Immature natural killer cell (primary cell): ENCODE measurements at regions not wholly inside any gene's neighbourhood (a gene's known extent, or its start where the extent isn't known, plus 50 kb on each side); places are given as distances from the start of the nearest gene placed in this dataset.
A peak's percentile ranks its signal among the peaks of the same experiment; 100 is the strongest.

ENCODE experiments used
- DNase-seq, 3 donors: peaks; one replicate each; pipeline ENCODE4 v3.0.0; 2022; ENCODE audit warnings: mixed read lengths in 1 of 3
- H3K27ac Mint-ChIP-seq, 6 donors: one replicate each; pipeline ENCODE4 v1.8.0; 2020; ENCODE audit warnings: mixed read lengths in 6 of 6, mild to moderate bottlenecking in 5 of 6, inconsistent platforms in 4 of 6, moderate library complexity in 3 of 6
- H3K27me3 Mint-ChIP-seq, 3 donors: one replicate each; pipeline ENCODE4 v1.8.0; 2020 to 2021; ENCODE audit warnings: low read depth in 3 of 3, mild to moderate bottlenecking in 3 of 3, mixed read lengths in 3 of 3, moderate library complexity in 3 of 3, inconsistent platforms in 1 of 3
- H3K36me3 Mint-ChIP-seq, 3 donors: one replicate each; pipeline ENCODE4 v1.8.0; 2020; ENCODE audit warnings: mixed read lengths in 3 of 3, inconsistent platforms in 2 of 3, mild to moderate bottlenecking in 2 of 3
- H3K4me1 Mint-ChIP-seq, 2 donors: one replicate each; pipeline ENCODE4 v1.8.0; 2020; ENCODE audit warnings: inconsistent platforms in 2 of 2, mild to moderate bottlenecking in 2 of 2, mixed read lengths in 2 of 2, moderate library complexity in 1 of 2
- H3K4me3 Mint-ChIP-seq, 5 donors: one replicate each; pipeline ENCODE4 v1.8.0; 2020; ENCODE audit warnings: mild to moderate bottlenecking in 5 of 5, mixed read lengths in 5 of 5, inconsistent platforms in 3 of 5, moderate library complexity in 3 of 5
- H3K9me3 Mint-ChIP-seq, 6 donors: one replicate each; pipeline ENCODE4 v1.8.0; 2020; ENCODE audit warnings: mild to moderate bottlenecking in 6 of 6, mixed read lengths in 6 of 6, inconsistent platforms in 4 of 6, moderate library complexity in 3 of 6

GRCh38 chr18:45496741-45497140 lies 118.5 kb upstream of the SLC14A2 start:
- H3K27me3 Mint-ChIP-seq, result peaks cover 0 to 8% (median 0%) of the 10 kb centered on the region in 3 donors
- no peaks in the 10 kb centered on the region for H3K4me1 Mint-ChIP-seq
- no peak overlapping the region for H3K4me3 Mint-ChIP-seq
- no peak overlapping the region for H3K27ac Mint-ChIP-seq
- H3K9me3 Mint-ChIP-seq, result no peaks in the 10 kb centered on the region
- no peaks in the 10 kb centered on the region for H3K36me3 Mint-ChIP-seq
- no peak for DNase-seq

GRCh38 chr18:45497595-45498286 lies 117.5 kb upstream of the SLC14A2 start:
- H3K4me3 Mint-ChIP-seq, result no peak overlapping the region
- no peak overlapping the region for H3K27ac Mint-ChIP-seq
- H3K36me3 Mint-ChIP-seq, result no peaks in the 10 kb centered on the region
- no peak for DNase-seq
- no peaks in the 10 kb centered on the region for H3K9me3 Mint-ChIP-seq
- H3K4me1 Mint-ChIP-seq, result no peaks in the 10 kb centered on the region
- H3K27me3 Mint-ChIP-seq, result peaks cover 0 to 8% (median 0%) of the 10 kb centered on the region in 3 donors

GRCh38 chr18:45498287-45498658 lies 117.0 kb upstream of the SLC14A2 start:
- DNase-seq, result no peak
- no peaks in the 10 kb centered on the region for H3K36me3 Mint-ChIP-seq
- H3K27ac Mint-ChIP-seq, result no peak overlapping the region
- peaks cover 0 to 7% (median 3%) of the 10 kb centered on the region in 3 donors for H3K27me3 Mint-ChIP-seq
- H3K9me3 Mint-ChIP-seq, result no peaks in the 10 kb centered on the region
- no peaks in the 10 kb centered on the region for H3K4me1 Mint-ChIP-seq
- H3K4me3 Mint-ChIP-seq, result no peak overlapping the region

GRCh38 chr18:45503990-45504389 lies 111.3 kb upstream of the SLC14A2 start:
- no peak for DNase-seq
- Mint-ChIP-seq H3K36me3 (no peaks in the 10 kb centered on the region), H3K27me3 (peaks cover 0 to 10% (median 3%) of the 10 kb centered on the region in 3 donors), H3K27ac (no peak overlapping the region), H3K4me1 (no peaks in the 10 kb centered on the region), H3K9me3 (no peaks in the 10 kb centered on the region), H3K4me3 (no peak overlapping the region)

DNA sequence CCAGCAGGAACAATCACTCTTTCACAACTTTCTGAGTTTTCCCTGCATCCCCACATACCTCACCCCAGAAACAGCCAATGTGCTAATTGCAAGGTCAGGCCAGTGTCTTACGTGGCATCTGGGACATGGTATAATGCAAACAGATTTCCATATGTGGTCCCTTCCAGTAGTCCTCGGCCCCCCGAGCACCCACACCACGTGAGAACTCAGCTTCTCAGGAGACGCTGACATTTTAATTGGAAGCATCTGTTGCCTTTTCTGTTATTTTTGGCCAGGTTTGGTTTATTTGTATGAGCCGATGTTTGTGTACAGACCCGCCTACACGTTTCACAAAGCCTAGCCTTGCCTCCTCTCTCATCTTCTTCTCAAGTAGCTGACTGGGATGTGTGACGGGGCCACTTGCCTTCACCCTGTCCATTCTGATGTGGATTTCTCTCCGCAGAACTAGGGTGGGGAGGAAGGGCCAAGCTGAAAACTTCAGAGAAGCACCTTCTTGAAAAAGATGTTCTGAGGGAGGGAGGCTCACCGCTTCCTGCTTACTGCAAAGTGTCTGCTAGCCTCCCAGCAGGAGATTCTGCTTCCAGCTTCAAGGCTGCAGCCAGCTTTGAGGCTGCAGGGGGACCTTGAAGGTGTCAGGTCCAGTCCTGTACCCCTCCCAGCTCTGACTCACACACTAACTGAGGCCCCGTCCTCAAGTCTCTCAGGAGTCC lies 109.6 kb upstream of the SLC14A2 start:
- H3K4me1 Mint-ChIP-seq, result no peaks in the 10 kb centered on the region
- H3K36me3 Mint-ChIP-seq, result no peaks in the 10 kb centered on the region
- H3K27ac Mint-ChIP-seq, result no peak overlapping the region
- no peak overlapping the region for H3K4me3 Mint-ChIP-seq
- H3K27me3 Mint-ChIP-seq, result peaks cover 3 to 10% (median 4%) of the 10 kb centered on the region in 3 donors
- no peaks in the 10 kb centered on the region for H3K9me3 Mint-ChIP-seq
- DNase-seq, result no peak

DNA sequence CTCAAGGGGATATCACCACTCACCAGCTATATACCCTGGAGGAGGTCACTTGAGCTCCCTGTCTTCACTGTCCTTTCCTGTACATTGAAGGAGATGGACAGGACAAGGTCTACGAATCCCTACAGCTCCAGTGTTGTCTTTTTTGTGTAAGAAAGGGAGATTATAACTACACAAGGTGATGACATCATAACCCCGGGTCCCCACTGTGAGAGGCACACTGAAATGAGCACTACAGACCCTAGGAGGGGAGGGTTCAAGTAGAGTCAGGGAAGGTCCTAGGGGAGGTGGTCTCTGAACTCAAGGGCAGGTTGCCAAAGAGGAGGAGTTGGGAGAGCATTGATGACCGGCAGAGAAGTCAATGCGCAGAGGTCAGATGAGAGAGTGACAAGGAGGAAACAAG lies 108.3 kb upstream of the SLC14A2 start:
- Mint-ChIP-seq H3K36me3 (no peaks in the 10 kb centered on the region), H3K4me3 (no peak overlapping the region), H3K27me3 (peaks cover 4 to 10% (median 6%) of the 10 kb centered on the region in 3 donors), H3K4me1 (no peaks in the 10 kb centered on the region), H3K9me3 (no peaks in the 10 kb centered on the region), H3K27ac (no peak overlapping the region)
- DNase-seq, result no peak

GRCh38 chr18:45509535-45509934 lies 105.7 kb upstream of the SLC14A2 start:
- no peaks in the 10 kb centered on the region for H3K36me3 Mint-ChIP-seq
- H3K27ac Mint-ChIP-seq, result no peak overlapping the region
- H3K9me3 Mint-ChIP-seq, result no peaks in the 10 kb centered on the region
- H3K4me3 Mint-ChIP-seq, result no peak overlapping the region
- peaks cover 3 to 7% (median 6%) of the 10 kb centered on the region in 3 donors for H3K27me3 Mint-ChIP-seq
- no peak for DNase-seq
- H3K4me1 Mint-ChIP-seq, result no peaks in the 10 kb centered on the region

- H3K9me3 Mint-ChIP-seq, result no peaks in the 10 kb centered on the region
- no peaks in the 10 kb centered on the region for H3K4me1 Mint-ChIP-seq
- H3K4me3 Mint-ChIP-seq, result no peak overlapping the region
- no peak for DNase-seq
- H3K27ac Mint-ChIP-seq, result no peak overlapping the region
- peaks cover 3 to 6% (median 3%) of the 10 kb centered on the region in 3 donors for H3K27me3 Mint-ChIP-seq
- no peaks in the 10 kb centered on the region for H3K36me3 Mint-ChIP-seq
Observed at GRCh38 chr18:45510656-45511055, 104.6 kb upstream of the SLC14A2 start.

DNA sequence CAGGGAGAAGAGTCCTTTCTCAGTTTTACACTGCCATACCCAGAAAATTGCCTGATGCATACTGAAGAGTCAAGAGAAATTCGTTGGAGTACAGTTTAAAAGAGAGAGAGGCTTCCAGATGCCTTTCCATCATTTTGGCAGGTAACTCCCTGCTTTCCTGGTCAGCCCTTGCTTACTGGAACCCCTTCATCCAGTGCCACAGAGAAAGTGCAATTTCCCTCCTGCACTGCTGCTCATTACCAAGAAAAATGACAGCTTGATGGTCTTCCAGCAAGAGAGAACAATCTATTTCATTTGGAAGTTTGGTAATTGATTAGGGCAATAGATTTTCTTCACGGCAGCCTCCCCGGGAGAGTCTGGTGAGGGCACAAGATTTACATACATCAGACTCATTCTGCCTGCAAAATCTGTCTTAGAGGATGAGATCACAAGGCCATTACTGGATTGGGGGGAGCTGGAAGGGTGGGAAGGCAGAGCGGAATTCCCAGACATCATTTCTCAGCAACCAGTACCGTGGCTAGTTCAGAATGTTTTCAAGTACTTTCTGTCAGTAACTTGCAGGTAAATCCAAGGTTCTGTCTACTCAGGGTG lies 102.8 kb upstream of the SLC14A2 start:
- H3K9me3 Mint-ChIP-seq, result no peaks in the 10 kb centered on the region
- no peaks in the 10 kb centered on the region for H3K4me1 Mint-ChIP-seq
- peaks cover 1 to 6% (median 3%) of the 10 kb centered on the region in 3 donors for H3K27me3 Mint-ChIP-seq
- H3K36me3 Mint-ChIP-seq, result no peaks in the 10 kb centered on the region
- no peak for DNase-seq
- H3K4me3 Mint-ChIP-seq, result no peak overlapping the region
- H3K27ac Mint-ChIP-seq, result no peak overlapping the region

DNA sequence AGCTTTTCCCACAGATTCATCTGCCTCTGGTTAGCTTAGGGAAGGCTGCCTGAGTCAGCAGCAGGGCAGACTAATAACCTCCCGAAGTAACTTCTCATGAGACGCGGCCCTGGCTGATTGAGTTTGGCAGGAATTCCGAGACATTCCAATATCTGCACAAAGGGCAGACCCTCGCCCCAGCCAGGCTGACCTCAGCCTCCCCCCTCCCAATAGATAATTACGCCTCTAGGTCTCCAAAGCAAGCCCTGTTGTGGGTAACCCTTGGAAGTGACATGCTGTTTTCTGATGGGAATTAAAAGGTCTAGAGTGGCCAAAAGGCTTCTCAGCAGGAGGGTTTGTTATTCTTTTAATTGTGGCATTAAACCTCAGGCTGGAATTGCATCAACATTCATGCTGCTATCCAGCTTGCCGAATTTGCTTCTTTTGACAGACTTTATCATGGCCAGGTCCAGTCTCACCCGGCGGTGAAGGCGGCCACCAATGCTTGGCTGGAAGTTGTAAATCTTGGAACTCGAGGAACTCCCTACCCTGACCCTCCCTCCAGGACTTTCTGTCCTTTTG lies 98.0 kb upstream of the SLC14A2 start:
- no peaks in the 10 kb centered on the region for H3K9me3 Mint-ChIP-seq
- H3K4me1 Mint-ChIP-seq, result no peaks in the 10 kb centered on the region
- DNase-seq, result no peak
- peaks cover 0 to 2% (median 1%) of the 10 kb centered on the region in 3 donors for H3K27me3 Mint-ChIP-seq
- no peak overlapping the region for H3K4me3 Mint-ChIP-seq
- H3K27ac Mint-ChIP-seq, result no peak overlapping the region
- H3K36me3 Mint-ChIP-seq, result no peaks in the 10 kb centered on the region

DNA sequence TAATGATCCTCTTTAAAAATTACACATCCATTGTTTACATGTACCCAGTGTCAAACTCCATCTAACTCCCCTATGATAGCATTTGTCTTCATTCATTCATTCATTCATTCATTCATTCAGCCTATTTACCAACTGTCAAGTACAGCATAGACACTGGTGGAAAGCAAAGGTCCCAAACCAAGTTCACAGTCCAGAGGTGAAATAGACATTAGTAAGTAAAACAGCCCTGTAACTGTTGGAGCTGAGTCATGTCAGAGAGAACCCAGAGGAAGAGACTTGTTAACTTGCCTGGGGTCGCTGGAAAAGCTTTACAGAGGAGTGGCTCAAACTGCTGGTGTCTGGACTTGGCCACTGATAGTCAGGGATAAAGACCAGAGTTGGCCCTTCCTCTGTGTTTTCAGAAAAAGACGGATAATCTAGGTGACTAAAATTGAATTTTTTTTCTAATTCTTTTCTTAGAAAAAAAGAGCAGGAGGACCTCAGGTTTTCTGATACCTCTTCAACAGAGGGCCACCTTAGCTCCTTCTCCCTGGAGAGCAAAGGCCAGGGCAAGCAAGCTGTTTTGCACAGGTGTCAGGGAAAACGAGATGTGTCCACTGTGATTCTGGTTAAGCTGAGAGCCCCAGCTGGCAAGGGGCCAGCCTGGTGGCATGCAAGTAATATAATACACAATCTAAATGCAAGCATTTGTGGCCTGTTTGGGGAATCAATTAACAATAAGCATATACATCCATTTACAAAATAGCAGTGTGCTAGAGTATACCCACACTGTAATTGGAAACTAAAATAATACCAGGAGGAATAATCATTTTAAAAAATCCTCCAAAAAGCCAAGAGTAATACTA lies 96.7 kb upstream of the SLC14A2 start:
- H3K27me3 Mint-ChIP-seq, result peaks cover 0 to 10% (median 1%) of the 10 kb centered on the region in 3 donors
- no peak overlapping the region for H3K4me3 Mint-ChIP-seq
- H3K27ac Mint-ChIP-seq, result no peak overlapping the region
- DNase-seq, result no peak
- H3K36me3 Mint-ChIP-seq, result no peaks in the 10 kb centered on the region
- no peaks in the 10 kb centered on the region for H3K9me3 Mint-ChIP-seq
- no peaks in the 10 kb centered on the region for H3K4me1 Mint-ChIP-seq

DNA sequence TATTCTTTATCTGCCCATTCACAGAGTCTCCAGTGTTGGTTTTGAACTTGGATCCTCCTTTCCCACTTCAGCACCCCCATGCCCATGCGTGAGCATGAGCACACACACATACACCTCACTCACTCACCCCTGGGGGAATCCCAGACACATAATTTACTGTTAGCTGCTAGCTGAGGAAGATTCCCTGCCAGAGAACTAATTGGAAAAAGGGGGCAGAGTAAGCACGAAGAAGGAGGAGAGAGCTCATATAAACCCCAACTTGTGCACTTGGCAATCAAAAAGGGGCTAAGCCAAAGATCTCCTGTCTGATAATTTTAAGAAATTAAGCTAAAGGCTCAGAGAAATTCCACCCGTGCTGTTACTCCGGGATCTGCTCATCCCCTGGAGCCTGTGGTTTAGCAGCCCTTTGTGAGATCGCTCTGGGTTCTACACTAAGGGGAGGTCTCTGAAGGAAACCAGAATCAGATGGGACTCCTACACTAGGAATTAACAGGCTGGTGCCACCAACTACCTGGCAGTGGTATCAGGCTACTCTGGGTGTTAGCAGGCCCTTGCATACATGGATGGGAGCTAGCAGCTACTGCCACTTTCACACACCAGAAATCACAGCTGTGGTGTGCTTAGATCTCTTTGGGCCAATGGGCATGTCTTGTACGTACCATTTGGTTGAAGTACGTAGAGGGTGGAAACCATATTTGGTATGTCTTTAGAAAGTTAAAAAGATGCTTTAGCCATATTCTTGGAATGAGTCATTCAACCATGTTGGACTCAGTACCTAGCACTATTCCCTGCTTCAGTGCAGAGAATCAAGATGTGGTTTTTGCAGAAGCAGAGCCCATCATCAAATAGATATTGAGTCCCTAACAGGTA lies 95.6 kb upstream of the SLC14A2 start:
- DNase-seq, result no peak
- Mint-ChIP-seq H3K27me3 (peaks cover 0 to 12% (median 1%) of the 10 kb centered on the region in 3 donors), H3K4me3 (no peak overlapping the region), H3K9me3 (no peaks in the 10 kb centered on the region), H3K27ac (no peak overlapping the region), H3K36me3 (no peaks in the 10 kb centered on the region), H3K4me1 (no peaks in the 10 kb centered on the region)

- H3K9me3 Mint-ChIP-seq, result no peaks in the 10 kb centered on the region
- no peaks in the 10 kb centered on the region for H3K36me3 Mint-ChIP-seq
- no peak overlapping the region for H3K4me3 Mint-ChIP-seq
- DNase-seq, result no peak
- no peaks in the 10 kb centered on the region for H3K4me1 Mint-ChIP-seq
- H3K27ac Mint-ChIP-seq, result peak overlapping the region in 1 of 6 donors; percentile 8
- H3K27me3 Mint-ChIP-seq, result peaks cover 0 to 12% (median 2%) of the 10 kb centered on the region in 3 donors
Observed at GRCh38 chr18:45521136-45521535, 94.1 kb upstream of the SLC14A2 start.
